ENCODE measurements at regions not wholly inside any gene's neighbourhood (a gene's known extent, or its start where the extent isn't known, plus 50 kb on each side); places are given as distances from the start of the nearest gene placed in this dataset.

GRCh38 chr21:26754853-26755252, 90.4 kb downstream of the ADAMTS1 start:
- TF ChIP-seq CTCF (IDR thresholded peaks at IDR 0.05), result no peak

GRCh38 chr21:26753822-26754221, 91.4 kb downstream of the ADAMTS1 start:
- no peak for TF ChIP-seq CTCF (IDR thresholded peaks at IDR 0.05)

- no peak for TF ChIP-seq CTCF (IDR thresholded peaks at IDR 0.05)
Observed at GRCh38 chr21:26752849-26753248, 92.4 kb downstream of the ADAMTS1 start.

GRCh38 chr21:26751305-26751704, 93.9 kb downstream of the ADAMTS1 start:
- no peak for TF ChIP-seq CTCF (IDR thresholded peaks at IDR 0.05)

- no peak for TF ChIP-seq CTCF (IDR thresholded peaks at IDR 0.05)
Observed at GRCh38 chr21:26748066-26748465, 97.1 kb downstream of the ADAMTS1 start.

GRCh38 chr21:26747216-26747615, 98.0 kb downstream of the ADAMTS1 start:
- TF ChIP-seq CTCF (IDR thresholded peaks at IDR 0.05), result no peak

- no peak for TF ChIP-seq CTCF (IDR thresholded peaks at IDR 0.05)
Observed at GRCh38 chr21:26743524-26743923, 101.7 kb downstream of the ADAMTS1 start.

- no peak for TF ChIP-seq CTCF (IDR thresholded peaks at IDR 0.05)
Observed at GRCh38 chr21:26739189-26739588, 106.0 kb downstream of the ADAMTS1 start.

Measured in LNCAP (cell line).